Liver (tissue), 3 donors: ENCODE measurements at regions not wholly inside any gene's neighbourhood (a gene's known extent, or its start where the extent isn't known, plus 50 kb on each side); places are given as distances from the start of the nearest gene placed in this dataset.

Experiments used
- FOXA1 ChIP-seq: IDR thresholded peaks from 2 replicates; pipeline ENCODE4 v1.6.1; 2016; ENCODE audit warnings: antibody characterized with exemption
- GABPA ChIP-seq, 2 donors: IDR thresholded peaks in 1 of 2; conservative IDR thresholded peaks in 1 of 2; 2 replicates each; pipeline ENCODE4 v1.6.1; 2016; ENCODE audit warnings: antibody characterized with exemption in 2 of 2, mild to moderate bottlenecking in 1 of 2, moderate library complexity in 1 of 2
- HNF4A ChIP-seq, 2 donors: conservative IDR thresholded peaks; 2 replicates each; pipeline ENCODE4 v1.6.1; 2016; ENCODE audit warnings: antibody characterized with exemption in 2 of 2, mild to moderate bottlenecking in 2 of 2
- JUND ChIP-seq, 2 donors: IDR thresholded peaks; 2 replicates each; pipeline ENCODE4 v1.6.1; 2016; ENCODE audit warnings: antibody characterized with exemption in 2 of 2
- RAD21 ChIP-seq, 2 donors: IDR thresholded peaks; 2 replicates each; pipeline ENCODE4 v1.6.1; 2016; ENCODE audit warnings: antibody characterized with exemption in 2 of 2, mild to moderate bottlenecking in 2 of 2
- REST ChIP-seq: IDR thresholded peaks from 2 replicates; pipeline ENCODE4 v1.6.1; 2016; ENCODE audit warnings: antibody characterized with exemption, mild to moderate bottlenecking
- TAF1 ChIP-seq: conservative IDR thresholded peaks from 2 replicates; pipeline ENCODE4 v1.6.1; 2016; ENCODE audit warnings: antibody characterized with exemption, mild to moderate bottlenecking
- YY1 ChIP-seq: IDR thresholded peaks from 2 replicates; pipeline ENCODE4 v1.6.1; 2016; ENCODE audit warnings: antibody characterized with exemption, mild to moderate bottlenecking
- TF ChIP-seq, protein P1 (sequence below): fragments of 150-350 bp; IDR thresholded peaks from 2 replicates; pipeline ENCODE4 v1.5.1; 2017; ENCODE audit warnings: improper control_type of control experiment, low read depth, low read length; ENCODE audit not compliant: missing input control
- donor health status: healthy.
- donor health status: healthy.

DNA sequence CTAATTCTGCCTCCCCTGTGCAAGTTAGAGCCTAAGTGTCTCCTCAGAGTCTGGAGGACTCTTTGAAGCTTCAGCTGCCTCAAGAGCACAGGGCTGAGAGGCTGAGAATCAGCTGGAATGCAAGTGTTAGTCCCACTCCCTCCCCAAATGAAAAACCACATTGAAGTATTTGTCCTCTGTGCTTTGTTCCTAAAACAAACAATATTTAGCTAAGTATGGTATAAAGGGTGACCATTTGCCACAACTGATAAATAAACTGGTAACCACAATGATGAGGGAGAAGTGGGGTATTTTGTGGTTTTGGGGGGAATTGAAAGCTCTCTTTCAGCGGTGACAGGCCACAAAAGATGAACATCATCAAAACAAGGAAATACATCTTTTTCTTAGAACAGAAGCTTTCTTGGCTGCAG lies 91.7 kb upstream of the HDDC2 start:
- TF ChIP-seq, protein P1, sequence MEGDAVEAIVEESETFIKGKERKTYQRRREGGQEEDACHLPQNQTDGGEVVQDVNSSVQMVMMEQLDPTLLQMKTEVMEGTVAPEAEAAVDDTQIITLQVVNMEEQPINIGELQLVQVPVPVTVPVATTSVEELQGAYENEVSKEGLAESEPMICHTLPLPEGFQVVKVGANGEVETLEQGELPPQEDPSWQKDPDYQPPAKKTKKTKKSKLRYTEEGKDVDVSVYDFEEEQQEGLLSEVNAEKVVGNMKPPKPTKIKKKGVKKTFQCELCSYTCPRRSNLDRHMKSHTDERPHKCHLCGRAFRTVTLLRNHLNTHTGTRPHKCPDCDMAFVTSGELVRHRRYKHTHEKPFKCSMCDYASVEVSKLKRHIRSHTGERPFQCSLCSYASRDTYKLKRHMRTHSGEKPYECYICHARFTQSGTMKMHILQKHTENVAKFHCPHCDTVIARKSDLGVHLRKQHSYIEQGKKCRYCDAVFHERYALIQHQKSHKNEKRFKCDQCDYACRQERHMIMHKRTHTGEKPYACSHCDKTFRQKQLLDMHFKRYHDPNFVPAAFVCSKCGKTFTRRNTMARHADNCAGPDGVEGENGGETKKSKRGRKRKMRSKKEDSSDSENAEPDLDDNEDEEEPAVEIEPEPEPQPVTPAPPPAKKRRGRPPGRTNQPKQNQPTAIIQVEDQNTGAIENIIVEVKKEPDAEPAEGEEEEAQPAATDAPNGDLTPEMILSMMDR: no peak
- TF ChIP-seq YY1 (no peak), JUND (IDR thresholded peaks at IDR 0.05) (no peak), GABPA (IDR thresholded peaks at IDR 0.05 in 1 of 2, conservative IDR thresholded peaks at IDR 0.05 in 1 of 2) (no peak), RAD21 (IDR thresholded peaks at IDR 0.05) (no peak), TAF1 (no peak), FOXA1 (no peak), REST (no peak), HNF4A (conservative IDR thresholded peaks at IDR 0.05) (no peak)
